HepG2 (cell line): ENCODE measurements at regions not wholly inside any gene's neighbourhood (a gene's known extent, or its start where the extent isn't known, plus 50 kb on each side); places are given as distances from the start of the nearest gene placed in this dataset.

Experiments
- ATAC-seq: fragments of 200-7000 bp; cut with Tn5 transposase; 3 replicates; pipeline ENCODE4 v1.9.1; 2020; ENCODE audit warnings: mild to moderate bottlenecking, moderate library complexity
- BruUV-seq: library from RNA; stranded (reverse); fragments of 400-500 nt; replicated peaks from 2 replicates; lab custom pipeline; 2021; lab: Mats Ljungman, UMichigan
- CTCF ChIA-PET: fragments of 300-600 bp; formaldehyde crosslinking; extraction: SDS; loops from one replicate; lab custom pipeline; 2021; ENCODE audit warnings: low total read pairs, inconsistent platforms, low intra/inter-chr PET ratio; lab: Yijun Ruan, JAX
- POLR2A ChIA-PET: fragments of 350-600 bp; sonication (Branson Sonifier 250); formaldehyde crosslinking; loops from one replicate; lab custom pipeline; 2020; ENCODE audit warnings: antibody characterized with exemption, inconsistent platforms; lab: Yijun Ruan, JAX
- DNase-seq: peaks from one replicate; pipeline ENCODE4 v3.0.0-alpha.2; 2015; ENCODE audit warnings: low spot score
- FAIRE-seq: peaks from 3 replicates; lab custom pipeline; 2011; peaks lifted over from hg19 to GRCh38; lab: Jason Lieb, UNC
- H2AFZ ChIP-seq: one replicate; pipeline ENCODE4 v1.6.1; 2011; ENCODE audit warnings: low read length, inconsistent platforms
- H3K27ac ChIP-seq: fragments of 300-600 bp; 3 replicates; pipeline ENCODE4 v1.8.0; 2011; ENCODE audit warnings: mixed run types, mild to moderate bottlenecking, mixed read lengths, low read length, inconsistent platforms; ENCODE audit not compliant: insufficient read depth; ENCODE audit errors: extremely low read length
- H3K27me3 ChIP-seq, 2 experiments: fragments of 200-600 bp in 1 of 2; 2 replicates in 1 of 2; 3 replicates in 1 of 2; pipeline versions ENCODE4 v1.6.0 to v1.8.0; 2011; ENCODE audit warnings: low read length in 2 of 2, mild to moderate bottlenecking in 2 of 2, moderate library complexity in 2 of 2, inconsistent platforms in 1 of 2; ENCODE audit not compliant: insufficient read depth in 2 of 2, control insufficient read depth in 1 of 2
- H3K36me3 ChIP-seq, 2 experiments: fragments of 200-600 bp in 1 of 2; replicated peaks in 1 of 2; 2 replicates in 1 of 2; 3 replicates in 1 of 2; pipeline versions ENCODE4 v1.5.1 to v1.8.0; 2011; ENCODE audit warnings: low read length in 2 of 2, inconsistent platforms in 1 of 2; ENCODE audit not compliant: insufficient read depth in 2 of 2, control insufficient read depth in 1 of 2
- H3K4me1 ChIP-seq: 2 replicates; pipeline ENCODE4 v1.5.1; 2012; ENCODE audit warnings: low read length, inconsistent platforms; ENCODE audit not compliant: insufficient read depth
- H3K4me2 ChIP-seq: 2 replicates; pipeline ENCODE4 v1.6.0; 2011; ENCODE audit warnings: low read depth, low read length, inconsistent platforms
- H3K4me3 ChIP-seq, 3 experiments: fragments of 200-600 bp in 1 of 3; sonication (generic), shearing (Covaris generic) in 1 of 3; replicated peaks in 1 of 3; 2 replicates each; pipeline ENCODE4 v1.5.1; 2011 to 2016; ENCODE audit warnings: low read length in 3 of 3, inconsistent platforms in 2 of 3, low read depth in 2 of 3, mild to moderate bottlenecking in 2 of 3, control low read depth in 1 of 3, mixed read lengths in 1 of 3; ENCODE audit not compliant: insufficient read depth in 1 of 3
- H3K79me2 ChIP-seq: one replicate; pipeline ENCODE4 v1.6.1; 2011; ENCODE audit warnings: low read length, inconsistent platforms; ENCODE audit not compliant: insufficient read depth
- H3K9ac ChIP-seq: 2 replicates; pipeline ENCODE4 v1.6.0; 2011; ENCODE audit warnings: mild to moderate bottlenecking, low read depth, low read length, inconsistent platforms; ENCODE audit not compliant: insufficient read depth
- H3K9me3 ChIP-seq: 2 replicates; pipeline ENCODE4 v1.5.1; 2012; ENCODE audit warnings: mild to moderate bottlenecking, low read length
- H4K20me1 ChIP-seq: 2 replicates; pipeline ENCODE4 v1.6.0; 2011; ENCODE audit warnings: inconsistent platforms, mild to moderate bottlenecking, low read length, moderate library complexity; ENCODE audit not compliant: insufficient read depth
- CENPX ChIP-seq: sonication (generic); formaldehyde crosslinking; IDR thresholded peaks from 2 replicates; pipeline ENCODE4 v1.9.0; 2021; ENCODE audit warnings: mild to moderate bottlenecking, missing genetic modification reagents, moderate library complexity
- E2F5 ChIP-seq: sonication (generic); formaldehyde crosslinking; conservative IDR thresholded peaks from 2 replicates; pipeline ENCODE4 v1.4.0; 2020; ENCODE audit warnings: missing genetic modification reagents
- KDM5A ChIP-seq: fragments of 200-600 bp; sonication (generic); IDR thresholded peaks from 2 replicates; pipeline ENCODE4 v1.7.0; 2018; ENCODE audit warnings: antibody characterized with exemption, mild to moderate bottlenecking, low read length, borderline replicate concordance
- MTF1 ChIP-seq: sonication (generic); formaldehyde crosslinking; IDR thresholded peaks from 2 replicates; pipeline ENCODE4 v1.5.0; 2020; ENCODE audit warnings: missing genetic modification reagents
- SMC3 ChIP-seq: IDR thresholded peaks from 2 replicates; pipeline ENCODE4 v1.6.1; 2011; ENCODE audit warnings: low read length, improper control_type of control experiment
- STAG1 ChIP-seq: sonication (generic); formaldehyde crosslinking; IDR thresholded peaks from 2 replicates; pipeline ENCODE4 v1.4.0; 2020; ENCODE audit warnings: missing genetic modification reagents
- ZFP36 ChIP-seq: fragments of 150-350 bp; IDR thresholded peaks from 2 replicates; pipeline ENCODE4 v1.6.1; 2018; ENCODE audit warnings: borderline replicate concordance, low read length, low read depth; ENCODE audit not compliant: partially characterized antibody
- ZNF225 ChIP-seq: sonication (generic); formaldehyde crosslinking; IDR thresholded peaks from 2 replicates; pipeline ENCODE4 v1.4.0; 2020; ENCODE audit warnings: mild to moderate bottlenecking, missing genetic modification reagents
- ZNF747 ChIP-seq: sonication (generic); formaldehyde crosslinking; IDR thresholded peaks from 2 replicates; pipeline ENCODE4 v1.8.1; 2023; ENCODE audit warnings: missing genetic modification reagents, mild to moderate bottlenecking, borderline replicate concordance
- WGBS: methylation state at CpG from one replicate; pipeline ENCODE4 v1.1.6; 2017; ENCODE audit warnings: low lambda C conversion rate; 5-methylcytosine and 5-hydroxymethylcytosine counted together
- in situ Hi-C: cut with HindIII; loops from 2 replicates; pipeline ENCODE4 v1.10.0; 2017; ENCODE audit warnings: low pct_unique_long_range_greater_than_20kb; ENCODE audit not compliant: extremely low pct_ligation_motif_present
- intact Hi-C: fragments of 100-400 bp; cut with micrococcal nuclease; formaldehyde crosslinking; loops from one replicate; pipeline ENCODE4 v1.10.0; 2022; ENCODE audit not compliant: unreplicated experiment
- TF ChIP-seq, protein P1 (sequence below): sonication (generic); formaldehyde crosslinking; IDR thresholded peaks from 2 replicates; pipeline ENCODE4 v1.4.0; 2020; ENCODE audit warnings: missing genetic modification reagents; ENCODE audit errors: not compliant biosample characterization
- TF ChIP-seq, protein P2 (sequence below): sonication (generic); formaldehyde crosslinking; IDR thresholded peaks from 2 replicates; pipeline ENCODE4 v1.8.0; 2022; ENCODE audit warnings: missing genetic modification reagents, mild to moderate bottlenecking, inconsistent platforms, borderline replicate concordance
- TF ChIP-seq, protein P3 (sequence below): sonication (generic); formaldehyde crosslinking; IDR thresholded peaks from 2 replicates; pipeline ENCODE4 v1.5.0; 2020; ENCODE audit warnings: mild to moderate bottlenecking, missing genetic modification reagents, moderate library complexity
- TF ChIP-seq, protein P4 (sequence below): sonication (generic); formaldehyde crosslinking; IDR thresholded peaks from 2 replicates; pipeline ENCODE4 v1.4.0; 2020; ENCODE audit warnings: missing genetic modification reagents, mild to moderate bottlenecking, borderline replicate concordance
- TF ChIP-seq, protein P5 (sequence below): IDR thresholded peaks from 2 replicates; pipeline ENCODE4 v1.6.1; 2012; ENCODE audit warnings: low read depth, low read length, improper control_type of control experiment

- TF ChIP-seq ZFP36 (no peak), CENPX (no peak), ZNF747 (no peak), E2F5 (no peak), ZNF225 (no peak), KDM5A (no peak)
- TF ChIP-seq, protein P1, sequence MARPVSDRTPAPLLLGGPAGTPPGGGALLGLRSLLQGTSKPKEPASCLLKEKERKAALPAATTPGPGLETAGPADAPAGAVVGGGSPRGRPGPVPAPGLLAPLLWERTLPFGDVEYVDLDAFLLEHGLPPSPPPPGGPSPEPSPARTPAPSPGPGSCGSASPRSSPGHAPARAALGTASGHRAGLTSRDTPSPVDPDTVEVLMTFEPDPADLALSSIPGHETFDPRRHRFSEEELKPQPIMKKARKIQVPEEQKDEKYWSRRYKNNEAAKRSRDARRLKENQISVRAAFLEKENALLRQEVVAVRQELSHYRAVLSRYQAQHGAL (CRISPR knock-in tag): no peak
Observed at GRCh38 chr5:99105216-99105615, 176.4 kb upstream of the CHD1 start (continued).

GRCh38 chr5:99104538-99105132 is 175.8 kb upstream of the CHD1 start:
- intact Hi-C loops: no loop called here
- CTCF ChIA-PET: interaction anchor here (0.6 kb wide), 1 partner anchor 219 kb away, joined by 3 read pairs; no protein-coding TSS in a partner anchor
- FAIRE-seq: no peak
- H2AFZ ChIP-seq: no peak overlapping the region
- H3K27ac ChIP-seq: no peak overlapping the region
- peak; percentile 13 for DNase-seq
- H3K4me2 ChIP-seq: no peak overlapping the region
- no TSS peak for BruUV-seq
- ATAC-seq: no peak
- in situ Hi-C loops: loop anchor here (25.0 kb wide), 1 partner anchor 1408 kb away; no protein-coding TSS in a partner anchor
- TF ChIP-seq, protein P2, sequence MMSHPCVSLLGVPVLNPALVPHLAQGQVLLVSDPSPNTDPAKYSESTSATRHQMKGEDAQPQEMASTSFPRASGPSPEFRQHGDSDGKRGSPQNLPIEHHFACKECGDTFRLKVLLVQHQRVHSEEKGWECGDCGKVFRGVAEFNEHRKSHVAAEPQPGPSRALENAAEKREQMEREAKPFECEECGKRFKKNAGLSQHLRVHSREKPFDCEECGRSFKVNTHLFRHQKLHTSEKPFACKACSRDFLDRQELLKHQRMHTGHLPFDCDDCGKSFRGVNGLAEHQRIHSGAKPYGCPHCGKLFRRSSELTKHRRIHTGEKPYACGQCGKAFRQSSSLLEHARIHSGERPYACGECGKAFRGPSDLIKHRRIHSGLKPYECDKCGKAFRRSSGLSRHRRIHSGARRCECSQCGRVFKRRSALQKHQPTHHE (CRISPR knock-in tag): no peak
- TF ChIP-seq SMC3: peak; percentile 38; the same call in 1 of the 2 replicates
- TF ChIP-seq, protein P3, sequence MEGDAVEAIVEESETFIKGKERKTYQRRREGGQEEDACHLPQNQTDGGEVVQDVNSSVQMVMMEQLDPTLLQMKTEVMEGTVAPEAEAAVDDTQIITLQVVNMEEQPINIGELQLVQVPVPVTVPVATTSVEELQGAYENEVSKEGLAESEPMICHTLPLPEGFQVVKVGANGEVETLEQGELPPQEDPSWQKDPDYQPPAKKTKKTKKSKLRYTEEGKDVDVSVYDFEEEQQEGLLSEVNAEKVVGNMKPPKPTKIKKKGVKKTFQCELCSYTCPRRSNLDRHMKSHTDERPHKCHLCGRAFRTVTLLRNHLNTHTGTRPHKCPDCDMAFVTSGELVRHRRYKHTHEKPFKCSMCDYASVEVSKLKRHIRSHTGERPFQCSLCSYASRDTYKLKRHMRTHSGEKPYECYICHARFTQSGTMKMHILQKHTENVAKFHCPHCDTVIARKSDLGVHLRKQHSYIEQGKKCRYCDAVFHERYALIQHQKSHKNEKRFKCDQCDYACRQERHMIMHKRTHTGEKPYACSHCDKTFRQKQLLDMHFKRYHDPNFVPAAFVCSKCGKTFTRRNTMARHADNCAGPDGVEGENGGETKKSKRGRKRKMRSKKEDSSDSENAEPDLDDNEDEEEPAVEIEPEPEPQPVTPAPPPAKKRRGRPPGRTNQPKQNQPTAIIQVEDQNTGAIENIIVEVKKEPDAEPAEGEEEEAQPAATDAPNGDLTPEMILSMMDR: peak; percentile 53
- TF ChIP-seq MTF1 (CRISPR knock-in tag): no peak
- TF ChIP-seq, protein P4, sequence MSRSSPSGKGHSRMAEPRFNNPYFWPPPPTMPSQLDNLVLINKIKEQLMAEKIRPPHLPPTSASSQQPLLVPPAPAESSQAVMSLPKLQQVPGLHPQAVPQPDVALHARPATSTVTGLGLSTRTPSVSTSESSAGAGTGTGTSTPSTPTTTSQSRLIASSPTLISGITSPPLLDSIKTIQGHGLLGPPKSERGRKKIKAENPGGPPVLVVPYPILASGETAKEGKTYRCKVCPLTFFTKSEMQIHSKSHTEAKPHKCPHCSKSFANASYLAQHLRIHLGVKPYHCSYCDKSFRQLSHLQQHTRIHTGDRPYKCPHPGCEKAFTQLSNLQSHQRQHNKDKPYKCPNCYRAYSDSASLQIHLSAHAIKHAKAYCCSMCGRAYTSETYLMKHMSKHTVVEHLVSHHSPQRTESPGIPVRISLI: peak; percentile 52; the same call in 1 of the 2 replicates
- TF ChIP-seq, protein P5, sequence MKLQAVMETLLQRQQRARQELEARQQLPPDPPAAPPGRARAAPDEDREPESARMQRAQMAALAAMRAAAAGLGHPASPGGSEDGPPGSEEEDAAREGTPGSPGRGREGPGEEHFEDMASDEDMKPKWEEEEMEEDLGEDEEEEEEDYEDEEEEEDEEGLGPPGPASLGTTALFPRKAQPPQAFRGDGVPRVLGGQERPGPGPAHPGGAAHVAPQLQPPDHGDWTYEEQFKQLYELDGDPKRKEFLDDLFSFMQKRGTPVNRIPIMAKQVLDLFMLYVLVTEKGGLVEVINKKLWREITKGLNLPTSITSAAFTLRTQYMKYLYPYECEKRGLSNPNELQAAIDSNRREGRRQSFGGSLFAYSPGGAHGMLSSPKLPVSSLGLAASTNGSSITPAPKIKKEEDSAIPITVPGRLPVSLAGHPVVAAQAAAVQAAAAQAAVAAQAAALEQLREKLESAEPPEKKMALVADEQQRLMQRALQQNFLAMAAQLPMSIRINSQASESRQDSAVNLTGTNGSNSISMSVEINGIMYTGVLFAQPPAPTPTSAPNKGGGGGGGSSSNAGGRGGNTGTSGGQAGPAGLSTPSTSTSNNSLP: 0 out of 2 replicates have a peak, but pooled peaks have one; percentile 37
- TF ChIP-seq STAG1 (CRISPR knock-in tag): peak; percentile 65; the same call in 1 of the 2 replicates
- no peaks in the 10 kb centered on the region for H3K27me3 ChIP-seq
- no peaks in the 10 kb centered on the region for H4K20me1 ChIP-seq
- no peaks in the 10 kb centered on the region for H3K4me1 ChIP-seq
- no peaks in the 10 kb centered on the region for H3K36me3 ChIP-seq
- 0% methylated on average over 2 of the region's 2 CpGs for WGBS
- H3K9ac ChIP-seq: no peak overlapping the region
- no peaks in the 10 kb centered on the region for H3K9me3 ChIP-seq
- no peak overlapping the region for H3K4me3 ChIP-seq
- POLR2A ChIA-PET: no interaction called here
- no peaks in the 10 kb centered on the region for H3K79me2 ChIP-seq
